Peyer's patch (tissue), 4 donors: ENCODE measurements at regions not wholly inside any gene's neighbourhood (a gene's known extent, or its start where the extent isn't known, plus 50 kb on each side); places are given as distances from the start of the nearest gene placed in this dataset.

ENCODE experiments used
- CTCF ChIP-seq, 6 experiments: fragments of 450-650 bp in 4 of 6; fragments of 200-600 bp in 2 of 6; sonication (generic) in 1 of 6; IDR thresholded peaks; one replicate each; pipeline ENCODE4 v1.5.1; 2017 to 2019; ENCODE audit warnings: antibody characterized with exemption in 6 of 6, mild to moderate bottlenecking in 3 of 6, moderate library complexity in 1 of 6
- POLR2A ChIP-seq, 2 donors: fragments of 450-650 bp; IDR thresholded peaks; one replicate each; pipeline ENCODE4 v1.5.1; 2017; ENCODE audit warnings: antibody characterized with exemption in 2 of 2, mild to moderate bottlenecking in 2 of 2, moderate library complexity in 2 of 2

- TF ChIP-seq CTCF (IDR thresholded peaks at IDR 0.05) (no peak), POLR2A (IDR thresholded peaks at IDR 0.05) (no peak)
Measured at GRCh38 chr16:51839727-51840462, 688.8 kb upstream of the SALL1 start.
